ENCODE measurements at regions not wholly inside any gene's neighbourhood (a gene's known extent, or its start where the extent isn't known, plus 50 kb on each side); places are given as distances from the start of the nearest gene placed in this dataset.

DNA sequence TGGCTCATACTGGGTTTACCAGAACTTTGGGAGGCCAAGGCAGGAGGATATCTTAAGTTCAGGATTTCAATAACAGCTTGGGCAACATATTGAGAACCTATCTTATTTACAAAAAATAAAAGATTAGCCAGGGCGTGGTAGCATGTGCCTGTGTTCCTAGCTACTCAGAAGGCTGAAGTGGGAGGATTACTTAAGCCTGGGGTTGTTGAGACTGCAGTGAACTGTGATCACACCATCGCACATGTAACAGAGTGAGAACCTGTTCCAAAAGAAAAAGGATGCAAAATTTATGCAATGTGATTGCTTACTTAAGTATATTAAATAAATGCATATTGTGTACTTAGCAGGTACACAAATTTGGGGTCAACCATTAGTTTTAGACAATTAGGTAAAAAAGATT is 768.9 kb upstream of the CDH7 start:
- no peak for TF ChIP-seq POLR2A (IDR thresholded peaks at IDR 0.05)
- TF ChIP-seq, protein P1, sequence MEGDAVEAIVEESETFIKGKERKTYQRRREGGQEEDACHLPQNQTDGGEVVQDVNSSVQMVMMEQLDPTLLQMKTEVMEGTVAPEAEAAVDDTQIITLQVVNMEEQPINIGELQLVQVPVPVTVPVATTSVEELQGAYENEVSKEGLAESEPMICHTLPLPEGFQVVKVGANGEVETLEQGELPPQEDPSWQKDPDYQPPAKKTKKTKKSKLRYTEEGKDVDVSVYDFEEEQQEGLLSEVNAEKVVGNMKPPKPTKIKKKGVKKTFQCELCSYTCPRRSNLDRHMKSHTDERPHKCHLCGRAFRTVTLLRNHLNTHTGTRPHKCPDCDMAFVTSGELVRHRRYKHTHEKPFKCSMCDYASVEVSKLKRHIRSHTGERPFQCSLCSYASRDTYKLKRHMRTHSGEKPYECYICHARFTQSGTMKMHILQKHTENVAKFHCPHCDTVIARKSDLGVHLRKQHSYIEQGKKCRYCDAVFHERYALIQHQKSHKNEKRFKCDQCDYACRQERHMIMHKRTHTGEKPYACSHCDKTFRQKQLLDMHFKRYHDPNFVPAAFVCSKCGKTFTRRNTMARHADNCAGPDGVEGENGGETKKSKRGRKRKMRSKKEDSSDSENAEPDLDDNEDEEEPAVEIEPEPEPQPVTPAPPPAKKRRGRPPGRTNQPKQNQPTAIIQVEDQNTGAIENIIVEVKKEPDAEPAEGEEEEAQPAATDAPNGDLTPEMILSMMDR (IDR thresholded peaks at IDR 0.05) = no peak

All from adrenal gland (tissue), 5 donors.